ENCODE measurements at regions not wholly inside any gene's neighbourhood (a gene's known extent, or its start where the extent isn't known, plus 50 kb on each side); places are given as distances from the start of the nearest gene placed in this dataset.

DNA sequence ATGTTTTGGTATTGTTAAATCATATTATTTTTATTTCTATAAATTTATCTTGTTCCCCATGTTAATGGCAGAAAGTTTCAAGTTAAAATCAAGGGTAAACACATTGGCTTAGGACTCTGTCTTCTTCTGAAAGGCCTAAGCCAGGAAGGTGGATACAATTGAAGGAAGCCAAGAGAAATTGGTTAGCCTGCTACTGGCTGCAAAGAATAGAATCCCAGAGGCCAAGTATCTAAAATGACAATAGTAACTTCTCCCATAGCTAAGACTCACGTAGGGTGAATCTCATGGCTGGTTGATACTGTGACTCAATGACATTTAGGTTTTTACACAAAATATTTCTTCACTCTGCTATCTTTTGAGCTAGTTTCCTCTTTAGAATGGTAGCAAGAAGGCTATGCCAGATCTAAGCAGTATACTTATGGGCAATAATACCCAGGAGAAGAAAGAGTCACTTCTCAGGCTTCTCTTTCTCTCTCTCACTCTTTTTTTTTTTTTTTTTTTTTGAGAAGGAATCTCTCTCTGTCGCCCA, 621.5 kb upstream of the TBL1XR1 start:
- no peak overlapping the region for H3K4me3 ChIP-seq (ENCODE audit: low read depth, low read length)
- TF ChIP-seq, protein P1, sequence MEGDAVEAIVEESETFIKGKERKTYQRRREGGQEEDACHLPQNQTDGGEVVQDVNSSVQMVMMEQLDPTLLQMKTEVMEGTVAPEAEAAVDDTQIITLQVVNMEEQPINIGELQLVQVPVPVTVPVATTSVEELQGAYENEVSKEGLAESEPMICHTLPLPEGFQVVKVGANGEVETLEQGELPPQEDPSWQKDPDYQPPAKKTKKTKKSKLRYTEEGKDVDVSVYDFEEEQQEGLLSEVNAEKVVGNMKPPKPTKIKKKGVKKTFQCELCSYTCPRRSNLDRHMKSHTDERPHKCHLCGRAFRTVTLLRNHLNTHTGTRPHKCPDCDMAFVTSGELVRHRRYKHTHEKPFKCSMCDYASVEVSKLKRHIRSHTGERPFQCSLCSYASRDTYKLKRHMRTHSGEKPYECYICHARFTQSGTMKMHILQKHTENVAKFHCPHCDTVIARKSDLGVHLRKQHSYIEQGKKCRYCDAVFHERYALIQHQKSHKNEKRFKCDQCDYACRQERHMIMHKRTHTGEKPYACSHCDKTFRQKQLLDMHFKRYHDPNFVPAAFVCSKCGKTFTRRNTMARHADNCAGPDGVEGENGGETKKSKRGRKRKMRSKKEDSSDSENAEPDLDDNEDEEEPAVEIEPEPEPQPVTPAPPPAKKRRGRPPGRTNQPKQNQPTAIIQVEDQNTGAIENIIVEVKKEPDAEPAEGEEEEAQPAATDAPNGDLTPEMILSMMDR (IDR thresholded peaks at IDR 0.05; ENCODE audit: low read depth, low read length, missing control alignments), result no peak
- no peak for DNase-seq (ENCODE audit: low read depth)

DNA sequence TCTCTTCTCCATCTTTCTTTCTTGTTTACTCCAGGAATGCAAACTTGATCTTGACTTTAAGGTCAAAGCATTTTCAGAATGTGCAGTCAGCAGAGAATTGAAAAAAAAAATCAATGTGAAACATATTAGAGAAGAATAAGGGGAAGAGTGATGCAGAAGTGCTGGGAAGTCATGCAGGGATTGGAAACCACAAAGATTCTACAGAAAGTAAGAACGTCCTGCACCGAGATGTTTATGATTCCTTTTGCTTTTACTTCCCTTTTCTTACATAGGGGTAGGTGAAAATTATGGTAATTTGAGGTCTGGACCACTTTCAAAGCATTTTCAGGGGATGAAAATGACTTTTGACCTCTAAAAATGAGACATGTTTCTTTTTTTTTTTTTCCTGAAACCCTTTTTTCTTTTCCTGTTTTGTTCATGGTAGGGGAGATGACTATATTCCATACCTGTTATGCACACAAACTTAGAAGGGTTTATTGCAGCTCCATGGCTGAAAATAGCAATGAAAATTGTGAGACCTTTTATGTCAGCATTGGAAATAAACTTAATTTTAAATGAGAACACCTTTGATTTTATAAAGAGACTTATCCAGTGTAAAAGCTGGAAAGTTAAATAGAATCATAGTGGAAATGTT, 623.5 kb upstream of the TBL1XR1 start:
- DNase-seq (ENCODE audit: low read depth), result peak; percentile 10
- TF ChIP-seq, protein P1 (IDR thresholded peaks at IDR 0.05; ENCODE audit: low read depth, low read length, missing control alignments), result no peak
- no peak overlapping the region for H3K4me3 ChIP-seq (ENCODE audit: low read depth, low read length)

DNA sequence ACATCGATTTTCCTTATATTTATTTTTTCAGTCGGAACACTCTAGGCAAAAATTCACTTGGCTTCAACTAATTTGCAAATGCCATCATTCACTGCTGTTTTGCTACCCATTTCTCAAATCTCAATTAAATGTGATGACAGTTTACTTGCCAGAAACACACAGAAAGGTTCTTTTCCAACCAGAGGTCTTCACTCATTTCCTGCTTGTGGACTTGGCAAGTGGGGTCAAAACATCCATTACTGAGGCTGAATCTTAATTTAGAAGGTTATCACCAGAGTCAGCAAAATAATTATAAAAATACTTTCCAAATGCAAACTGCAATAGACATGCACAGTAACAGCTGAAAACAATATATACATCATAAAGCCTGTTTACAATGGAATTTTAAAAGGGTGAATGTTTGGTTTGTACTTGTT, 625.4 kb upstream of the TBL1XR1 start:
- H3K4me3 ChIP-seq (ENCODE audit: low read depth, low read length), result no peak overlapping the region
- TF ChIP-seq, protein P1 (IDR thresholded peaks at IDR 0.05; ENCODE audit: low read depth, low read length, missing control alignments), result no peak
- no peak for DNase-seq (ENCODE audit: low read depth)

DNA sequence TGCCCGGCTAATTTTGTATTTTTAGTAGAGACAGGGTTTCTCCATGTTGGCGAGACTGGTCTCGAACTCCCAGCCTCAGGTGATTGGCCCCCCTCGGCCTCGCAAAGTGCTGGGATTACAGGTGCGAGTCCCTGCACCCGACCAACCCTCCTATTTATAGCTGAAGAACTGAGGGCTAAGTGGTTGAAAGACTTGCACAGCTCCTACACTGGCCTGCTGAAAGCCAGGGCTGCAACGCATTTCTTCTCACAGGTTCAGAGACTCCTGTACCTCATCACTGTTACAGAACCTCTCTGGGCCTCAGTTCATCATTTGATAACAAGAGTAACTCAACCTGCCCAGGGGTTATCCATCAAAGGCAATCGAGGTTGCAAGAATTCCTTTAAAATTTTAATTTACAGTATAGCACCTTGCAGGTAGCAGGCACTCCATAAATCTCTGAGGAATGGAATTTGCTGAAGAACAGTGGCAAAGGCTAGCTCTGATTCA, 626.5 kb upstream of the TBL1XR1 start:
- H3K4me3 ChIP-seq (ENCODE audit: low read depth, low read length), result no peak overlapping the region
- TF ChIP-seq, protein P1 (IDR thresholded peaks at IDR 0.05; ENCODE audit: low read depth, low read length, missing control alignments), result no peak
- no peak for DNase-seq (ENCODE audit: low read depth)

DNA sequence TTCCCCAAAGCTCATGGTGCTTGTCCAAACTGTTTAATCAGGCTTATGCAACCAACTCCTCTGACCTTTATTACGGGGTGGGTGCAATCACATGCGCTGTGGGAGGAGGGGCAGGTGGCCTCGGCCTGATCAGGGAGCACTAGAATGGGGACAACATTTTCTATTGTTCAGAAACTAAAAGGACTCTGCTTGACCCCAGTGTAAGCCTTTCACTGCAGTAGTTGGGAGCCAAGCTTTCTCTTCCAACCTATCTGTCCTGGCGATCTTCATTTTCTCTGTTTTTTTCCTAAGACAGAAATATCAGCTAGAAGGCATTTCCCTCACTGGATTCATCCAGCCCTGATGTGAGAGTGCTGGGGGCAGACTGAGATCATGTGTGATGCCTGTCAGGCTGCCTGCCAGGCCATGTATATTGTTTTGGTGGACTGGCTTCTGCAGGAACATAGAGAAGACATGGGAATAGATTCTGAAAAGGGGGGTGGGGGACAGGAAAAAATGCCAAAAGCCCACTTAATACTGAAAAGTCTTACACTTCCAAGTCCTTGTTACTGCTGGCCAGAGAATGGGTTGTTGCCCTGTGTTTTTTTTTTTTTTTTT, 627.0 kb upstream of the TBL1XR1 start:
- H3K4me3 ChIP-seq (ENCODE audit: low read depth, low read length), result no peak overlapping the region
- DNase-seq (ENCODE audit: low read depth), result no peak
- TF ChIP-seq, protein P1 (IDR thresholded peaks at IDR 0.05; ENCODE audit: low read depth, low read length, missing control alignments), result no peak

DNA sequence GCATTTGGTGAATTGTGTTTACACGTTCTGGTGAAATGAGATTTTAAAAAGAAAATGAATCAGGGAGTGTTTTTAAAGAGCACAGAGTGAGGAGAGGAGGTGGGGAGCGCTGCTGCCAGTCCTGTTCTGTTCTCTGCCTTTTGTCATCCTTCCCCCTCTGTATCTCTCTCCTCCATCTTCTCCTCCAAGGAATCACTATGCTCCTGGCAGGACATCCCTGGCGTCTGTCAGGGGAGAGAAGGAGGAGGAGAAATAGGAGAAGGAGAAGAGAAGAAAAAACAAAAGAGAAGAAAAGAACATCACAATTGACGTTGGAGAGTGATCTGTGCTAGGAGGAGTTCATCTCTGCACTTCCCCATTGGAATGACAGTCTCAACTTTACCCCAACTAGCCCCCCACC, 627.6 kb upstream of the TBL1XR1 start:
- no peak for DNase-seq (ENCODE audit: low read depth)
- no peak overlapping the region for H3K4me3 ChIP-seq (ENCODE audit: low read depth, low read length)
- TF ChIP-seq, protein P1 (IDR thresholded peaks at IDR 0.05; ENCODE audit: low read depth, low read length, missing control alignments), result no peak

Data from GM12864 (cell line).